ENCODE measurements at regions not wholly inside any gene's neighbourhood (a gene's known extent, or its start where the extent isn't known, plus 50 kb on each side); places are given as distances from the start of the nearest gene placed in this dataset.

GRCh38 chr7:41540601-41541000, 162.3 kb downstream of the INHBA start:
- TF ChIP-seq EP300 (IDR thresholded peaks at IDR 0.05) (no peak), CTCF (IDR thresholded peaks at IDR 0.05) (no peak), POLR2A (IDR thresholded peaks at IDR 0.05) (no peak), POLR2AphosphoS5 (IDR thresholded peaks at IDR 0.05) (no peak)

Measured in stomach (tissue), 4 donors.